HCT116 (cell line): ENCODE measurements at regions not wholly inside any gene's neighbourhood (a gene's known extent, or its start where the extent isn't known, plus 50 kb on each side); places are given as distances from the start of the nearest gene placed in this dataset.

Experiments used
- EZH2 ChIP-seq: fragments of 200-600 bp; sonication (generic); IDR thresholded peaks from 2 replicates; pipeline ENCODE4 v1.6.1; 2017; ENCODE audit warnings: antibody characterized with exemption, mixed run types
- POLR2A ChIP-seq: IDR thresholded peaks from 2 replicates; pipeline ENCODE4 v1.7.0; 2011; ENCODE audit warnings: borderline replicate concordance; ENCODE audit not compliant: insufficient read depth, insufficient read length; ENCODE audit errors: extremely low read depth

- TF ChIP-seq EZH2: no peak
- no peak for TF ChIP-seq POLR2A
These were observed 222.5 kb downstream of the PMAIP1 start for GRCh38 chr18:60122339-60122738.
